ENCODE measurements at regions not wholly inside any gene's neighbourhood (a gene's known extent, or its start where the extent isn't known, plus 50 kb on each side); places are given as distances from the start of the nearest gene placed in this dataset.

GRCh38 chr3:86814918-86815655, 175.9 kb downstream of the VGLL3 start:
- TF ChIP-seq TCF7 (CRISPR knock-in tag; IDR thresholded peaks at IDR 0.05; ENCODE audit: low read depth) (no peak), NR3C1 (CRISPR knock-in tag; conservative IDR thresholded peaks at IDR 0.05; ENCODE audit: low read depth) (no peak), SP1 (CRISPR knock-in tag; conservative IDR thresholded peaks at IDR 0.05) (no peak), CTCF (IDR thresholded peaks at IDR 0.05) (no peak), GABPB1 (CRISPR knock-in tag; IDR thresholded peaks at IDR 0.05) (no peak), FOXP1 (CRISPR knock-in tag; IDR thresholded peaks at IDR 0.05; ENCODE audit: borderline replicate concordance) (no peak), CREM (CRISPR knock-in tag; IDR thresholded peaks at IDR 0.05) (no peak), TP53 (CRISPR knock-in tag; IDR thresholded peaks at IDR 0.05) (no peak), NR2C2 (CRISPR knock-in tag; IDR thresholded peaks at IDR 0.05) (no peak)

All from WTC11 (cell line).